Activated T-helper 2 cell treated with anti-CD3 and anti-CD28 coated beads, Interferon-gamma antibody, Interleukin-2, Interleukin-4, amounts not matched to agents 10 μg/mL and 5 μg/mL and 100 μg/mL, durations not matched to agents 14 hours and 24 hours and 36 hours (primary cell): ENCODE measurements at regions not wholly inside any gene's neighbourhood (a gene's known extent, or its start where the extent isn't known, plus 50 kb on each side); places are given as distances from the start of the nearest gene placed in this dataset.
A peak's percentile ranks its signal among the peaks of the same experiment; 100 is the strongest.
"Not testable (repeated sequence)": the region's sequence is repeated elsewhere in the genome, so short reads cannot be mapped to it uniquely, and the experiment has no call there.

Source experiments
- DNase-seq: peaks from one replicate; pipeline ENCODE4 v3.0.0; 2021; ENCODE audit warnings: low spot score
- H3K27ac Mint-ChIP-seq: one replicate; pipeline ENCODE4 v1.8.0; 2021; ENCODE audit warnings: mixed read lengths
- H3K27me3 Mint-ChIP-seq: one replicate; pipeline ENCODE4 v1.8.0; 2021; ENCODE audit warnings: low read depth, mixed read lengths
- H3K36me3 Mint-ChIP-seq: one replicate; pipeline ENCODE4 v1.8.0; 2021; ENCODE audit warnings: low read depth, mixed read lengths
- H3K4me1 Mint-ChIP-seq: one replicate; pipeline ENCODE4 v1.8.0; 2021; ENCODE audit warnings: low read depth, mixed read lengths
- H3K4me3 Mint-ChIP-seq: one replicate; pipeline ENCODE4 v1.8.0; 2021; ENCODE audit warnings: low read depth, mild to moderate bottlenecking, moderate library complexity, mixed read lengths
- H3K9me3 Mint-ChIP-seq: one replicate; pipeline ENCODE4 v1.8.0; 2021; ENCODE audit warnings: mixed read lengths
- intact Hi-C: fragments of 100-400 bp; cut with micrococcal nuclease; formaldehyde crosslinking; loops from one replicate; pipeline ENCODE4 v1.15.1; 2023

GRCh38 chr20:52429029-52429428 lies 237.4 kb upstream of the ZFP64 start:
- no peaks in the 10 kb centered on the region for H3K36me3 Mint-ChIP-seq
- no peaks in the 10 kb centered on the region for H3K27me3 Mint-ChIP-seq
- H3K27ac Mint-ChIP-seq: no peak overlapping the region
- no peaks in the 10 kb centered on the region for H3K4me1 Mint-ChIP-seq
- peaks cover 25% of the 10 kb centered on the region for H3K9me3 Mint-ChIP-seq
- no peak for DNase-seq
- intact Hi-C loops: no loop called here
- H3K4me3 Mint-ChIP-seq: no peak overlapping the region

DNA sequence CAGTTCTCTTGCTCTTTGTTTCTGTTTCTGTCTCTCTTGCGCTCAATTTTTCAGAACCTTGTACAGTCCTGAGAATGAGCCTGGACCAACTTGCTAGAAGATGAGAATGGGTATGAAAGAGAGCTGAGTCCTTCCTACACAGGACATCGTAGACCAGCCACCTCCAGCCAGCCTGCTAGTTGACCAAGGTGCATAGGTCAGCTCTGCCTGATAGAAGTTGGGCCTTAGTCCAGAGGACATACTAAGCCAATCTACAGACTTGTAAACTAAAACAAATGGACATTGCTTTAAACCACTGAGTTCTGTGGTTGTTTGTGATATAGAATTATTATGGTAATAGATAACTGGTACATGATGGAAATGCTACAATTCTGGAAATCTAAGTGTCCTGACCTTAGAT lies 236.4 kb upstream of the ZFP64 start:
- Mint-ChIP-seq H3K27me3 (no peaks in the 10 kb centered on the region), H3K4me3 (no peak overlapping the region), H3K9me3 (peaks cover 35% of the 10 kb centered on the region), H3K4me1 (no peaks in the 10 kb centered on the region), H3K36me3 (no peaks in the 10 kb centered on the region), H3K27ac (no peak overlapping the region)
- no peak for DNase-seq
- intact Hi-C loops: no loop called here

- DNase-seq: no peak
- H3K27me3 Mint-ChIP-seq: no peaks in the 10 kb centered on the region
- no peaks in the 10 kb centered on the region for H3K4me1 Mint-ChIP-seq
- H3K36me3 Mint-ChIP-seq: no peaks in the 10 kb centered on the region
- peaks cover 33% of the 10 kb centered on the region for H3K9me3 Mint-ChIP-seq
- intact Hi-C loops: no loop called here
- H3K27ac Mint-ChIP-seq: no peak overlapping the region
- H3K4me3 Mint-ChIP-seq: no peak overlapping the region
Observed at GRCh38 chr20:52426856-52427255, 235.3 kb upstream of the ZFP64 start.

GRCh38 chr20:52425701-52426100 lies 234.1 kb upstream of the ZFP64 start:
- Mint-ChIP-seq H3K4me3 (no peak overlapping the region), H3K27me3 (no peaks in the 10 kb centered on the region), H3K9me3 (peaks cover 30% of the 10 kb centered on the region), H3K27ac (no peak overlapping the region), H3K4me1 (no peaks in the 10 kb centered on the region), H3K36me3 (no peaks in the 10 kb centered on the region)
- intact Hi-C loops: no loop called here
- DNase-seq: no peak

- DNase-seq: no peak
- Mint-ChIP-seq H3K4me1 (no peaks in the 10 kb centered on the region), H3K36me3 (no peaks in the 10 kb centered on the region), H3K9me3 (peaks cover 30% of the 10 kb centered on the region), H3K27me3 (no peaks in the 10 kb centered on the region), H3K4me3 (no peak overlapping the region), H3K27ac (no peak overlapping the region)
- intact Hi-C loops: no loop called here
Observed at GRCh38 chr20:52425253-52425652, 233.7 kb upstream of the ZFP64 start.

GRCh38 chr20:52424357-52424942 lies 232.9 kb upstream of the ZFP64 start:
- H3K36me3 Mint-ChIP-seq, intact Hi-C loops, H3K27me3 Mint-ChIP-seq, H3K4me3 Mint-ChIP-seq, DNase-seq, H3K4me1 Mint-ChIP-seq: not testable (repeated sequence)
- Mint-ChIP-seq H3K27ac (peak overlapping the region; percentile 51), H3K9me3 (peaks cover 26% of the 10 kb centered on the region)

DNA sequence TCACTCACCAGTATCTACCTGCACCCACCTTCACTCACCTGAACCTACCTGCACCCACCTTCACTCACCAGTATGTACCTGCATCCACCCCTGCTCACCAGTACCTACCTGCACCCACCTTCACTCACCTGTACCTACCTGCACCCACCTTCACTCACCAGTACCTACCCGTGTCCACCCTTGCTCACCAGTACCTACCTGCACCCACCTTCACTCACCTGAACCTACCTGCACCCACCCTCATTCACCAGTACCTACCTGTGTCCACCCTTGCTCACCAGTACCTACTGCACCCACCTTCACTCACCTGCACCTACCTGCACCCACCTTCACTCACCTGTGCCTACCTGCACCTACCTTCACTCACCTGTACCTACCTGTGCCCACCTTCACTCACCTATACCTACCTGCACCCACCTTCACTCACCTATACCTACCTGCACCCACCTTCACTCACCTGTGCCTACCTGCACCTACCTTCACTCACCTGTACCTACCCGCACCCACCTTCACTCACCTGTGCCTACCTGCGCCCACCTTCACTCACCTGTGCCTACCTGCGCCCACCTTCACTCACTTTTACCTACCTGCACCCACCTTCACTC lies 232.1 kb upstream of the ZFP64 start:
- H3K36me3 Mint-ChIP-seq, H3K27me3 Mint-ChIP-seq, H3K4me3 Mint-ChIP-seq, intact Hi-C loops, DNase-seq, H3K4me1 Mint-ChIP-seq: not testable (repeated sequence)
- Mint-ChIP-seq H3K9me3 (peaks cover 26% of the 10 kb centered on the region), H3K27ac (peak overlapping the region; percentile 26)

DNA sequence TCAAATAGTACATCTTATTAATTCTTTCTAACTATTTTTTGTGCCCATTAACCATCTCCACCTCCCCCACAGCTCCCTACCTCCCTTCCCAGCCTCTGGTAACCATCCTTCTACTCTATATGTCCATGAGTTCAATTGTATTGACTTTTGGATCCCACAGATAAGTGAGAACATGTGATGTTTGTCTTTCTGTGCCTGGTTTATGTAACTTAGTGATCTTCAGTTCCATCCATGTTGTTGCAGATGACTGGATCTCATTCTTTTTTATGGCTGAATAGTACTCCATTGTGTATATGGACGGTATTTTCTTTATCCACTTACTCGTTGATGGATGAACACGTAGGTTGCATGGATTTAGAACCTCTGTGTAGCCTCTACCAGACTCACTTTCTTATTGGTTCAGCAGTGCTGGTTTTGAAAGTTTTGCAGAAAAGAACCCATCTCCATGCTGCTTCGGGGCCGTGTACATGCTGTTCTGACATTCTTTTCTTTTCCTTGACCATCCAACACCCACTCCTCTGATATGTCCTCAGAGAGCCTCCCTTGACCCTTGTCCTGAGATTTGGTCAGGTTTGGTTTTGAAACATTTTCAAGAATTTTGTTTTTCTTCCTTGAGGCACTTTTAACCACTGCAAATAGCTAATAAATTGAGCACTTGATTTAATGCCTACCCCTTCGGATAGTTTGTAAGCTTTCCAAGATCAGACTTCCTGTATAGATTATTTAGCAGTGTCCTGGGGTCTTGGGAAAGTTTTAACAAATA lies 231.2 kb upstream of the ZFP64 start:
- Mint-ChIP-seq H3K27me3 (no peaks in the 10 kb centered on the region), H3K36me3 (no peaks in the 10 kb centered on the region), H3K27ac (no peak overlapping the region), H3K9me3 (peaks cover 27% of the 10 kb centered on the region), H3K4me3 (no peak overlapping the region), H3K4me1 (no peaks in the 10 kb centered on the region)
- DNase-seq: no peak
- intact Hi-C loops: no loop called here

DNA sequence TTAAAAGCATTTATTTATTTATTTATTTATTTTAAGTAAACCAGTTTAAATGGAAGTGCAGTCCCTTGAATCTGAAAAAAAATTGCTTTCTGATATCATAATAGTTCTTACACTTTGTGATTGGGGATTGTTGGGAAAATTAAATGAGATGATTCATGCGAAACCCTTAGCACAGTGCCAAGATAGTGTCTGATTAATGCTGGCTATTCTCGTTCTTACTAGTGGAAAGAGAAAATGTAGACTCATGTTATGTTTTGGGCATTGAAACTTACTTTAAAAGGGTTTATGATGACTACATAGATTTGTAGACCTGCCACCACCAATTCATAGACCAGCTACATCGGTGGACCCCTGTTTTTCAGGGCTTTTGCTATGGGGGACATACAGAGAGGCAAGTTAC lies 229.2 kb upstream of the ZFP64 start:
- intact Hi-C loops: no loop called here
- Mint-ChIP-seq H3K4me1 (no peaks in the 10 kb centered on the region), H3K27me3 (no peaks in the 10 kb centered on the region), H3K36me3 (no peaks in the 10 kb centered on the region), H3K4me3 (no peak overlapping the region), H3K27ac (no peak overlapping the region), H3K9me3 (peaks cover 27% of the 10 kb centered on the region)
- no peak for DNase-seq

GRCh38 chr20:52419205-52419604 lies 227.6 kb upstream of the ZFP64 start:
- H3K27me3 Mint-ChIP-seq: no peaks in the 10 kb centered on the region
- H3K4me3 Mint-ChIP-seq: no peak overlapping the region
- no peaks in the 10 kb centered on the region for H3K36me3 Mint-ChIP-seq
- H3K4me1 Mint-ChIP-seq: no peaks in the 10 kb centered on the region
- intact Hi-C loops: no loop called here
- no peak for DNase-seq
- H3K27ac Mint-ChIP-seq: no peak overlapping the region
- H3K9me3 Mint-ChIP-seq: peaks cover 23% of the 10 kb centered on the region

- no peak for DNase-seq
- intact Hi-C loops: no loop called here
- Mint-ChIP-seq H3K27me3 (no peaks in the 10 kb centered on the region), H3K36me3 (no peaks in the 10 kb centered on the region), H3K4me1 (no peaks in the 10 kb centered on the region), H3K27ac (no peak overlapping the region), H3K4me3 (no peak overlapping the region), H3K9me3 (peaks cover 16% of the 10 kb centered on the region)
Observed at GRCh38 chr20:52416953-52417352, 225.4 kb upstream of the ZFP64 start.

DNA sequence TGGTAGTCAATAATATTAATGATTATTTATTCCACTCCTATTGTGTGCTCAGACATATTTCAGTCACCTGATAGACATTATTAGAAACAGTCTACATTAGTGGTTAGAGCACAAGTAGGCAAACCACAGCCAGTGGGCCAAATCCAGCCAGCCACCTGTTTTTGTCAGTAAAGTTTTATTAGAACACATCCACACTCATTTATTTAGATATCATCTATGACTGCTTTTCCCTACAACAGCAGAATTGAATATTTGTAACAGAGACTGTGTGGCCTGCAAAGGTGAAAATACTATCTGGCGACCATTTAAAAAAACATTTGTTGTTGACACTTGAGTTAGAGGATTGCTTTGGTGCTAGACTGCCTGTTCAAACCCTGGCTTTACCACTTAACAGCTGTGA lies 220.0 kb upstream of the ZFP64 start:
- H3K9me3 Mint-ChIP-seq: peaks cover 10% of the 10 kb centered on the region
- H3K27ac Mint-ChIP-seq: no peak overlapping the region
- peaks cover 21% of the 10 kb centered on the region for H3K4me1 Mint-ChIP-seq
- intact Hi-C loops: no loop called here
- H3K36me3 Mint-ChIP-seq: no peaks in the 10 kb centered on the region
- no peaks in the 10 kb centered on the region for H3K27me3 Mint-ChIP-seq
- no peak for DNase-seq
- H3K4me3 Mint-ChIP-seq: no peak overlapping the region

DNA sequence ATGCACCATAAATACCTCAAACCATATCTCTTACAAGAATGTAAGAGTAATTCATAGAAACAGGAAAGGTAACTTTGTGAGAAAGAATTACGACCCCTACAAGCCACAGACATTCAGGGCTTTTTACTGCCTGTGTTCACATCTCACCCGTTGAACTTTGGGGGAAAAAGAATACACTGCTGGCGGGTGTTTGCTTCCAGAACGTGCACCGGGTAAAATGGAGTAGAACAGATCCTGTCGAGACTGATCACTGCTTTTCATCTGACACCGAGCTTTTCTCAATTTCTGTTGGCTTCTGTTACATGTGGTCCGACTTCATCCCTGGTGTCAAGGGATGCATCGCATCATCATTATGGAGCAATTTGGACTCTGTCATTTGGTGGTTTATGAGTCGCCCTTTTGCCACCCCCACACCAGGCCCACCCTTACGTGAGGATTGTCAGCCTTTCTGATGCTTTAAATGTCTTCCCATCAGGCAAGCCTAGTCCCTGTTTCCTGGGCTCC lies 219.2 kb upstream of the ZFP64 start:
- H3K4me1 Mint-ChIP-seq: peaks cover 28% of the 10 kb centered on the region
- H3K9me3 Mint-ChIP-seq: peaks cover 10% of the 10 kb centered on the region
- peak overlapping the region; percentile 30 for H3K4me3 Mint-ChIP-seq
- intact Hi-C loops: no loop called here
- DNase-seq: no peak
- no peaks in the 10 kb centered on the region for H3K36me3 Mint-ChIP-seq
- no peaks in the 10 kb centered on the region for H3K27me3 Mint-ChIP-seq
- H3K27ac Mint-ChIP-seq: peak overlapping the region; percentile 71
